Right cardiac atrium (tissue), 5 donors: ENCODE measurements at regions not wholly inside any gene's neighbourhood (a gene's known extent, or its start where the extent isn't known, plus 50 kb on each side); places are given as distances from the start of the nearest gene placed in this dataset.

Source experiments
- ATAC-seq, 2 donors: fragments of 200-7000 bp; cut with Tn5 transposase; one replicate each; pipeline versions ENCODE4 v1.8.0 to v1.9.1; 2020; ENCODE audit warnings: moderate library complexity in 2 of 2, mild to moderate bottlenecking in 1 of 2
- DNase-seq, 3 donors: peaks; one replicate each; pipeline ENCODE4 v3.0.0-alpha.2; 2020
- H3K27ac ChIP-seq: one replicate; pipeline ENCODE4 v1.5.1; 2013; ENCODE audit warnings: mild to moderate bottlenecking, low read length, control low read depth, moderate library complexity
- H3K27me3 ChIP-seq: one replicate; pipeline ENCODE4 v1.6.1; 2013; ENCODE audit not compliant: control insufficient read depth, insufficient read depth
- H3K4me1 ChIP-seq: one replicate; pipeline ENCODE4 v1.6.1; 2013; ENCODE audit warnings: low read length; ENCODE audit not compliant: control insufficient read depth, insufficient read depth
- H3K4me3 ChIP-seq: one replicate; pipeline ENCODE4 v1.5.1; 2013; ENCODE audit warnings: low read length, control low read depth
- H3K9me3 ChIP-seq: one replicate; pipeline ENCODE4 v1.6.1; 2013; ENCODE audit warnings: low read length; ENCODE audit not compliant: control insufficient read depth
- WGBS: extraction: QIAGEN DNeasy Blood & Tissue Kit; methylation state at CpG from one replicate; pipeline ENCODE4 v1.1.7; 2013; 5-methylcytosine and 5-hydroxymethylcytosine counted together
- intact Hi-C, 4 donors: fragments of 100-400 bp; cut with DNase I; formaldehyde crosslinking; loops; one replicate each; pipeline versions ENCODE4 v1.11.0 to v1.14.0; 2022 to 2023
- donor health status: healthy with polysubstance abuse.
- donor health status: DM: no; HTN: yes; CAD: no.
- donor health status: DM: no; HTN: no; CAD: no.
- donor health status: DM: no; HTN: yes; CAD: no; lungs with severe emphysema.
- donor health status: DM: yes; HTN: yes; CAD: no.

GRCh38 chr13:99911965-99912566 lies 59.5 kb downstream of the ZIC5 start:
- H3K9me3 ChIP-seq: no peaks in the 10 kb centered on the region
- H3K27me3 ChIP-seq: no peaks in the 10 kb centered on the region
- H3K4me1 ChIP-seq: no peaks in the 10 kb centered on the region
- ATAC-seq: no peak
- no peak for DNase-seq
- intact Hi-C loops: loop anchor here (10.0 kb wide), 3 partner anchors 247 to 323 kb away; no protein-coding TSS in a partner anchor
- H3K4me3 ChIP-seq: no peak overlapping the region
- 67% methylated on average over 8 of the region's 8 CpGs for WGBS
- H3K27ac ChIP-seq: no peak overlapping the region

- Histone ChIP-seq H3K9me3 (no peaks in the 10 kb centered on the region), H3K27ac (no peak overlapping the region), H3K4me3 (no peak overlapping the region), H3K4me1 (no peaks in the 10 kb centered on the region), H3K27me3 (peaks cover 3% of the 10 kb centered on the region)
- ATAC-seq (no peak), DNase-seq (no peak)
- 45% methylated on average over 16 of the region's 16 CpGs for whole genome bisulfite sequencing
- intact Hi-C loops: loop anchor here (10.0 kb wide), 3 partner anchors 247 to 323 kb away; no protein-coding TSS in a partner anchor
Measured at GRCh38 chr13:99911069-99911964, 60.2 kb downstream of the ZIC5 start.

GRCh38 chr13:99909836-99910619 lies 61.5 kb downstream of the ZIC5 start:
- intact Hi-C loops: loop anchor here (10.0 kb wide), 3 partner anchors 245 to 325 kb away; no protein-coding TSS in a partner anchor
- DNase-seq (peak in 1 of 3 donors; percentile 59), ATAC-seq (no peak)
- Histone ChIP-seq H3K27me3 (peaks cover 3% of the 10 kb centered on the region), H3K4me1 (no peaks in the 10 kb centered on the region), H3K4me3 (no peak overlapping the region), H3K27ac (no peak overlapping the region), H3K9me3 (no peaks in the 10 kb centered on the region)
- WGBS: 32% methylated on average over 5 of the region's 5 CpGs

DNA sequence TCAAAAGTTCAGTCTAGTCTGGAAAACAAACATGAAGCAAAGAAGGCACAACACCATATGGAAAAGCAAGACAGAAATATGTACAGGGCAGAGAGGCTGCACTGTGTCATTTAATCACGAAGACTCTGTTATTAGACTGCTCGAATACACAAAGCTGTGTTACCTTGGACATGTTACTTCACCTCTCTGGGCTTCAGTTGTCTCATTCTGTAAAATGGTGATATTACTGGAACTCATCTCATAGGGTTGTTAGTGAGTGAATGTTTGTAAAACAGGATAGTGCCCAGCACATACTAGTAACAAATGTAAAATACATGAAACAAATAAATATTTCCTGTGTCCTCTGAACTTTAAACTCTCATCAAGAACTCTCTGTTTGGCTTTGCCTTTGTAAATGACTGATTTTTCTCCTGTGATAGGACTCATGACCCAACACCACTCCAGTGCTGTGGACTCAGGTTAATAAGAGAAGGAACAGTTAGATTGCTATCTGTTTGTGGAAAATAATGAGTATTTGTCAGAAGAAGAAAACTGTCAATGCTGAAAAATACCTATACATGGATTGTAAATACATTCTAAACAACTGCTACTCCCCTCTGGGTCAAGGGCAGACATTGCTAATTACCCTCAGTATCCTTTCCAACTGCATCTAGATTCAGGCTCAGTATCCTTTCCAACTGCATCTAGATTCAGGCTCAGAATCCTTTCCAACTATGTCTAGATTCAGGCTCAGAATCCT lies 62.3 kb downstream of the ZIC5 start:
- no peak for ATAC-seq
- no peaks in the 10 kb centered on the region for H3K4me1 ChIP-seq
- DNase-seq: no peak
- no peaks in the 10 kb centered on the region for H3K9me3 ChIP-seq
- no peak overlapping the region for H3K4me3 ChIP-seq
- peaks cover 3% of the 10 kb centered on the region for H3K27me3 ChIP-seq
- intact Hi-C loops: no loop called here
- H3K27ac ChIP-seq: no peak overlapping the region
- WGBS: 90% methylated on average over 2 of the region's 2 CpGs

- intact Hi-C loops: no loop called here
- H3K9me3 ChIP-seq: no peaks in the 10 kb centered on the region
- ATAC-seq (no peak), DNase-seq (no peak)
- peaks cover 3% of the 10 kb centered on the region for H3K27me3 ChIP-seq
- 55% methylated on average over 5 of the region's 5 CpGs for WGBS
- no peaks in the 10 kb centered on the region for H3K4me1 ChIP-seq
- H3K4me3 ChIP-seq: no peak overlapping the region
- H3K27ac ChIP-seq: no peak overlapping the region
Measured at GRCh38 chr13:99908140-99908803, 63.3 kb downstream of the ZIC5 start.

DNA sequence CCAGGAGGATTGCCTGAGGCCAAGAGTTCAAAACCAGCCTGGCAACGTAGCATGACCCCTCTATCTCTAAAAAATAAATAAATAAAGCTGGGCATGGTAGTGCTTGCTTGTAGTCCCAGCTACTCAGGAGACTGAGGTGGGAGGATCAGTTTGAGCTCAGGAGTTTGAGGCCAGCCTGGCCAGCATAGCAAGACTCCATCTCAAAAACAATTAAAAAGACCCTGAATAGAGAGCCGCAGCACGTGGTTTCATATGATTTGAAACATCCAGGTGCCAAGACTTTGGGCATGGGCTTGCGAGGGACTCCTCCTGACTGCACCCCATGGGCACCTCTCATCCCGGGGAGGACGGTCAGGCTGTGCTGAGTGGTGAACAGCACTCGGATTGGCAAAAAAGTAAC lies 63.9 kb downstream of the ZIC5 start:
- H3K4me3 ChIP-seq: no peak overlapping the region
- ATAC-seq: no peak
- 92% methylated on average over 7 of the region's 7 CpGs for WGBS
- H3K27ac ChIP-seq: no peak overlapping the region
- H3K4me1 ChIP-seq: no peaks in the 10 kb centered on the region
- no peaks in the 10 kb centered on the region for H3K9me3 ChIP-seq
- intact Hi-C loops: no loop called here
- no peak for DNase-seq
- H3K27me3 ChIP-seq: peaks cover 3% of the 10 kb centered on the region

GRCh38 chr13:99907038-99907437 lies 64.5 kb downstream of the ZIC5 start:
- intact Hi-C loops: no loop called here
- ATAC-seq: no peak
- H3K4me3 ChIP-seq: no peak overlapping the region

GRCh38 chr13:99905814-99906213 lies 65.8 kb downstream of the ZIC5 start:
- H3K9me3 ChIP-seq: no peaks in the 10 kb centered on the region
- H3K27me3 ChIP-seq: peaks cover 3% of the 10 kb centered on the region
- intact Hi-C loops: no loop called here
- no peak overlapping the region for H3K4me3 ChIP-seq
- no peak for ATAC-seq
- H3K4me1 ChIP-seq: no peaks in the 10 kb centered on the region
- H3K27ac ChIP-seq: no peak overlapping the region
- WGBS: 77% methylated on average over 4 of the region's 4 CpGs
- no peak for DNase-seq

More at GRCh38 chr13:99907038-99907437, 64.5 kb downstream of the ZIC5 start:
- no peaks in the 10 kb centered on the region for H3K9me3 ChIP-seq
- DNase-seq: no peak
- WGBS: 87% methylated on average over 2 of the region's 2 CpGs
- peaks cover 3% of the 10 kb centered on the region for H3K27me3 ChIP-seq
- no peak overlapping the region for H3K27ac ChIP-seq
- no peaks in the 10 kb centered on the region for H3K4me1 ChIP-seq

- WGBS: 65% methylated on average over 5 of the region's 5 CpGs
- intact Hi-C loops: no loop called here
- ATAC-seq (no peak), DNase-seq (no peak)
- H3K9me3 ChIP-seq: no peaks in the 10 kb centered on the region
- H3K27ac ChIP-seq: no peak overlapping the region
- H3K4me1 ChIP-seq: no peaks in the 10 kb centered on the region
- H3K4me3 ChIP-seq: no peak overlapping the region
- H3K27me3 ChIP-seq: peaks cover 3% of the 10 kb centered on the region
Measured at GRCh38 chr13:99905224-99905623, 66.3 kb downstream of the ZIC5 start.

DNA sequence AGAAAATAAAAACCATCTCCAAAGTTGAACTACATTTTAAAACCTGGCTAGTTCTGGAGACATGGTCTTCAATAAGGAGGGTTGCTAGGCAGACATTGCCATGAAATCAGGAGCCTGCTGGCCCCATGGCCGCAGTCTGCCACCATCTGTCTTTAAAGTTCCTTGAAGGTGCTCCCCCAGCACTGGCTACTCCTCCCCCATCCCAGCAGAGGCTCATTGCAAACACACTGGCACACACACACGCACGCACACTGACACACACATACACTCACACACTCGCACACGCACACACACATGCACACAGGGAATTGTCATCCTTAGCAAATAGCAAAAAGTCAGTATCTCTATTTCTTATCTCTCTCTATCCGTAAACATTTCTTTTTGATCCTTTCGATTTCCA lies 68.4 kb downstream of the ZIC5 start:
- Histone ChIP-seq H3K4me1 (no peaks in the 10 kb centered on the region), H3K27me3 (peaks cover 3% of the 10 kb centered on the region), H3K9me3 (no peaks in the 10 kb centered on the region), H3K4me3 (no peak overlapping the region), H3K27ac (no peak overlapping the region)
- DNase-seq (no peak), ATAC-seq (no peak)
- intact Hi-C loops: no loop called here
- WGBS: 82% methylated on average over 7 of the region's 7 CpGs
